HuH-7 (cell line): ENCODE measurements at regions not wholly inside any gene's neighbourhood (a gene's known extent, or its start where the extent isn't known, plus 50 kb on each side); places are given as distances from the start of the nearest gene placed in this dataset.
"Not testable (repeated sequence)": the region's sequence is repeated elsewhere in the genome, so short reads cannot be mapped to it uniquely, and the experiment has no call there.

Experiments
- DNase-seq: peaks from one replicate; pipeline ENCODE4 v3.0.0; 2011; ENCODE audit warnings: low spot score

GRCh38 chr13:110008816-110009215, 222.4 kb upstream of the IRS2 start:
- DNase-seq, result no peak

DNA sequence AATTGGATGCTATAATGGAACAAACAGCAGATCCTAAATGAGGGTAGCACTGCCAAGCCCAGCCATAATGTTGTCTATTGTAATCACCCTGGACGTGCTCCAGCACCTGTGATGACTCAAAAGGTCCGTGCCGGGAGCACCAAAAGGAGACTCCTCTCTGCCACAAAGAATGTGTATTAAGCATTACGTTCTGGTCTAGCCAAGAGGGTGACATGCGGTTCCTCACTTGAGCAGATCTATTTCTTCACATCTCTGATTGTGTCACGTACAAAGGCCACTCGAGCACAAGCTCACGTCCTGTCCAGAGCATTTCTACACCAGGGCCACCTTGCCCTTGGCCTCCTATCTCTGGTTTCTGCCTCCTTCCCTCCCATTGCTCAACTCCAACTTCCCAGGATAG, 219.9 kb upstream of the IRS2 start:
- DNase-seq, result no peak

DNA sequence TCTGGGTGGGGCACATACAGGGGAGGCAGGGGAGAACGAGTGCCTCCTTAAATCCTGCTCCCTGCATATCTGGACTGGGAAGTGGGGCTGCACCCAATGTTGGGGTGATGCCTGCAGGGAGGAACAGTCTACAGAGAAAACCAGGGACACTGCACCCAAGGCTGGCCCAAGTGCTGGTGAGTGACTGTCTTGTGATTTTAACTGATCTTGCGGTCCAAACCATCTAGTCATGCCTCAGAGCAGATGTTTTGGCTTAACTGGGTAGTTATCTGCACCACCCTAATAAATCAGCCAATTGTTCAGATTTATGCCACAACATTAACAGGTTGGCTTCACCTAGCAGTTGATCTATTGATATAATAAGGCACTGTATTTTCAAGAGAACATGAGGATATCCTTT, 219.2 kb upstream of the IRS2 start:
- DNase-seq, result no peak

- no peak for DNase-seq
These were observed 218.4 kb upstream of the IRS2 start for GRCh38 chr13:110004814-110005213.

GRCh38 chr13:110001670-110002275, 215.4 kb upstream of the IRS2 start:
- DNase-seq, result no peak

DNA sequence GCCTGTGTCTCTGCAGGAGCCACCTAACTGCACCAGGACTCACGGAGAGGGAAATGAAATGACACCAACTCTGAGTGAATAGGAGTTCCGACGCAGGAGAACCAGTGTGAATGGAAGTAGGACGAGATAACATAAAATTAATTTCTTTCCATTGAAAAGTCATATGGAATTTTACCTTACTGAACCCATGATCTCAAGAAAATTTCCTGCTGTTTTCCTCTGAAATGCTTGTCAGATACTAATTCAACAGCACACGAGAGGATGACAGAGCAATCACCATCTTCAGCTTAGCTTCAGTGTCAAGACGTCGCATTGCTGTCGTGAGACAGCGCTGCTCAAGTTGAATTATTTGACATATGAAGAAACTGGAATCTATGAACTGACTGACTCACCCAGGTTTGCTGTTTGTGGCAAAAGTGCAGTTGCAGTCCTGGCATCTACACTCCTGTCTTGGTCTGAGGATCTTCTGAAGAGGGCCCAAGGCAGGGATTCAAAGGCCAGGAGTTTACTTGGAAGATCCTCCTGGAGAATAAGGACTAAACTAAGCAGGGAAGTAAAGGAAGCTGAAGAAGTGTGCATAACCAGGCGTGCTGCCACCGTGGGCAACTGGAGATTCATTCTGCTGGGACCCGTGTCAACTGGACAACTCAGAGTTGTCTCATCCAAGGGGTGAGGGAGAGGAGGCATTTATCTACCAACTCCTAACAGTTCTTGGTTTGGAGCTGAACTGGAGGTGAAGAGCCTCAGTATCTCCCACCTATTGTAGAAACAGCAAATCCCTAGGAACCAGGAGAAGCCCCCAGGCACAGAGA, 214.4 kb upstream of the IRS2 start:
- no peak for DNase-seq

DNA sequence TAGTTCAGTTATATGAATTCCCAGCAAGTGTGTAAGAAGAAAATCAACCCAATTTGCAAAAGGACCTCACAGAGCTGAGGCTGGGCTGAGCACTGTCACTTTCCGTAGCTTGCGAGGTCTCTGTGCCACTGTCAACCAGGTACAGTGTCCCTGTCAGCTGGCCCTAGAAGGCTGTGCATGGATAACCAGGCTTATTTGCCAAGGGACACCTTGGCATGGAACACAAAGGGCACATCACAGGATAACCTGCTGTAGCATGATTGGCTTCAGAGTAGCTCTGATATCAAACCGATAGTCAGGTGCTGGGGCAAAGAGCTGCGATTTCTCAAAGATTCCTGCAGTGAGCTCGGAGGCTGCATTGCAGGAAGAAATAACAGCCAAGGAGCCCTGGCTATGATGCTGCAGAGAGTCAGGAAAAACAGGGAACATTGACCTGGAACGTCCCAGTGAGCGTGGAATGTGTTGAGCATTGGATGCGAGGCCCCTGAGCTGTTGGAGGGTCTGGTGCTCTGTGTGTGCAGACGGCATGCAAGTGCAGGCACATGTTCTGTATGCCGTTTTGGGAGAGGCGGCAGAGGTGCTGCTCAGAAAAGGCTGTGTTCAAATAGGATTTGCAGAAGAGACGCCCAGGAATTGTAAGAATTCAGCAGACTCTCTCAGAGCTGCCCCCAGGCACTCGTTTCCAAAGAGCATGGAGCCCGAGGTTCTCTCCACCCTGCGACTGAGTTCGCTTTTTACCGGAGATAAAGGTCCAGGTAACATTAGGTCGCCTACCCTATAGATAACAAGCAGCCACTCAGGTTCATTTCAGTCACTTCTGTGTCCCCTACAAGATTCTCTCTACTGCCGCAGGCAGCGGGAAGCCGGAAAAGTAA, 213.5 kb upstream of the IRS2 start:
- no peak for DNase-seq

DNA sequence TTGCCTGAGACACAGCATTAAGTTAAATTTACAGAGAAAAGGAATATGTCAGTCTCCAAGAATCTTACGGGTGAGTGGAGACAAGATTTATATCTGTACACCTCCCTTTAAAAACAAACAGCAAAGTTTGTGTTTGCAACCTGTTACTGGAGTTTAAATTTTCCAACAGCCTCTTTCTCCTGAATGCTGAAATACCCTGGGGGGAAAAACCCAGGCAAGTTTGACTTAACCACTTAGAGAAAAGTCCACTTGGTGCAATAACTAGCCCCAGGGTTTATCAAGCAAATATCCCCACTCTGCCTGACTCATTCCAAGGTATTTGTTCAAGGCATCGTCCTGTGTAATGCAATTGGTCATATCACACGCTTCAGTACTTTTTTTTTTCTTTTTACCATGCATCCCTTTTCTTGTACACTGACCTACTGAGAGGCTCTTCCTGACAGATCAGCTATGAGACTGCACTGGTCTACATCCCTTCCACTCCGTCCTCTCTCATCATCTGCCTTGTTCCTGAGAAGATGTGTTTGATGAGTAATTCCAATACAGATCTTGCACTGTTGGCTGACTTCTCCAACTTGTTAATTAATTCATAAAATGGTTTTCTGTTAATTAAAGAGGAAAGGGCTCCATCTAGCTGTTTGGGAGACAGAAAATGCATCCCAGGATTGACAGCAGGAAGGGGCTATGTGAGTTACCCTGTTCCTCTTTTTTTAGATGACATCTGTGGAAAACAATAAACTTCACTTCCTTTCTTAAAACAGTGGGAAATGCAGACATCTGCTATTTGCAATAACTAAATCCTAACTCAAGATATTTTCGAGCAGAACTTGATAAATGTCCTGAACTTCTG, 212.5 kb upstream of the IRS2 start:
- no peak for DNase-seq

DNA sequence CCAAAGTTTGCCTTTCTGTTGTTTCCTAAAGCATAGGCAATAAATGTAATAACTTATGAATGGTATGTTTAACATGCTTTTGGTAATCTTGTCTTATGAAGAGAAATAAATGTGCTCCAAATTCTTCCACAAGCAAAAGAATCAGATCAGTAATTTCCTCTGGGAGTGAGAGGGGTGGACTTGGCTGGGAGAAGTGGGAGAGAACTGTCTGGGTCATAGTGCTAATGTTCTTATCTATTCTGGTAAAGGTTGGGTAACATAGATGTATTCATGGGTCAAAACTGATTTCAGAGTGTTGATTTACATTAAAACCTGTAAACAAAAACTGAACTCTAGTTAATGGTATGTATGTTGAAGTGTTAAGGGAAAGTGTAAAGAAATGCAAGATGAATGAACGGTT, 211.7 kb upstream of the IRS2 start:
- no peak for DNase-seq

GRCh38 chr13:109997056-109997595, 210.7 kb upstream of the IRS2 start:
- DNase-seq, result not testable (repeated sequence)

GRCh38 chr13:109996404-109996960, 210.1 kb upstream of the IRS2 start:
- no peak for DNase-seq

GRCh38 chr13:109995578-109995977, 209.2 kb upstream of the IRS2 start:
- no peak for DNase-seq

DNA sequence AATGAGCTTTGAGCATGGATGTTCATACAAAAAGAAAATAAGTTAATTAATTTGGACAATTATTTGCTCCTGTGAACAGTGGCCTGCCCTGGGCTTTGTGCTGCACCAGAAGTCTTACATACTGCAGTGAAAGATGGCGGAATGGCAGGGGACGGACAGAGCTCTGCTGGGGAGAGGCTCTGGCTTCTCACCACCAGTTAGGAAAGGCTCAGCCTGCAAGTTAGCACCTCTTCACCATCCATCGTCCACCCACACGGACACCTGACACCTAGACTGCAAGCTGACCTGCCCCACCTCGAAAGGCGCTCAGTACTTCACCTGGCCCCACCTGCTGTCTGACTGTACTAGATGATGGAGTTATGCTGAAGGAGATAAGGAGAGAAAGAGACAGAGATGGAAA, 203.9 kb upstream of the IRS2 start:
- no peak for DNase-seq

DNA sequence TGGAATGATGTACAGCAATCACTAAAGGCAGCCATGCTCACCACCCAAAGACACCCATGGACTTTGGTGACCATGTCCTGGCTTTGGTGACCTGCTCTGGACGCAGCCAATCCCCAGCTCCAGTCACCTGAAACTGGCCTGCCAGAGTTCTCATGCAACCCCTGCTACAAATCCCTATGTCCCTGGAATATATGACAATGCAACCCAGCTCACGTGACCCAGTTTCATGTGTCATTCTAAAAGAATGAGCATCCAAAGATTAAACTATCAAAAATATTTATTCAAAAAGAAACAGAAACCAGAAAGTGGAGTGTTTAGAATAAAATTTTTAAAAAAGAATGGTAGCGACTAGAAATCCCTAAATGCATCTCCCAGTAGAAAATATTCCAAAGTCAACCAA, 203.3 kb upstream of the IRS2 start:
- no peak for DNase-seq

DNA sequence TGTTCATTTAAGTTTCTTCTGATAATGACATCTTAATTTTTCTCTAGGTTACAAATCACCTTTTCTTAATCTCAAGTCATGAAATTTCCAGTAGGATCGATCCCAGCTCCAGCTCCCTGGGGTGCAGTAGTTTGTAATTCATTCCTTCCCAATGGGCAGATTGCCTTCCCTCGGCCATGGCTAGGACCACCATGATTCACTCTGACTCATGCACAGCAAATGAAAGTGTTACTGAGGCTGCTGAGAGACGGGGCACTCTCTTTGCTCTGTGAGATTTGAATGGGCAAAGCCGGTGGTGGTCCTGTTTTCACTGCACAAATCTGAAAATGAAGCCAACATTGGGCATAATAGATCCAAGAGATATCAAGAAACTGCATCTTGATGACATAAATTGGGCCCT, 202.8 kb upstream of the IRS2 start:
- no peak for DNase-seq

- no peak for DNase-seq
These were observed 200.5 kb upstream of the IRS2 start for GRCh38 chr13:109986851-109987250.

DNA sequence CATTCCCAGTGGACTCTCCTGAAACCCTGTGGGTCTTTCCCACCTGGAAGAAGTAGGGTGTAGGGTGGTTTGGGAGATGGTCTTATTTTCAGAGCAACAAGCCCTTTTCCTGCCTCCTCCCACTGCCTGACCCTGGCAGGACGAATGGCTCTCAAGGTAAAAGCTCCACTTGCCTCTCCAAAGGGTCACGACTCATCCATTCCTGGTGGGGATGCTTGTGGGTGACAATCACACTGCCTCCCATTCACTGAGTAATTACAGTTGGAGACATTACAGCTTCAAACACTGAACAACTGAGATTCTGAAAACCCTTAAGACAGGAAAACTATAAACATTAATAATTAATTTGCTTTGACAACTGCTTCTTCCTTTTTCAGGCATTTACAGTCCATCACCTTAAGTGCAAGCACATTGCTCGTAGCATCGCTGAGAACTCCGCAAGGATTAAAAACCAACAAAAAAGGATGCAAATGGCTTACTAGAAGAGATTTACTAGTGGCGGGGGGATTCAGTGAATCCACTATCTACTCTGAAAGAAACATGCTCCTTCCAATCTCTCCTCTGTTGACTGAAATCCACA, 199.6 kb upstream of the IRS2 start:
- DNase-seq, result no peak

DNA sequence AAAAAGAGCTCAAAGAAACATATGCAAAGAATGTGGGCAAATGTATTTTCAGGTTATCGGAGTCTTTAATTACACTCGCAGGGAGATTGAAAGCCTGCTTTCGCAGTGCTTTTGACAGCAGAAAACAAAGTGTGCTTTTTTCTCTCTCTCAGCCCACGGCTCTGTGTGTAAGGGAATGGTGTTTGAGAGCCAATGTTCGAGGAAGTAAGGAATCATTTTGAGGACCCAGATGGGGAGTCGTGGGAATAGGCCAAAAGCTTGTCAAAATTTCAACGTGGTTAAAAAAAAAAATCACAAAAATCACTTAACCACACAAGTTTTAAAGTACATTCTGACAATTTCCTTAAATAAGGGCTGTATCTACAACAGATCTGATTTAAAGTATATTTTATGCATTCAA, 197.1 kb upstream of the IRS2 start:
- DNase-seq, result no peak

GRCh38 chr13:109981000-109981399, 194.6 kb upstream of the IRS2 start:
- no peak for DNase-seq

DNA sequence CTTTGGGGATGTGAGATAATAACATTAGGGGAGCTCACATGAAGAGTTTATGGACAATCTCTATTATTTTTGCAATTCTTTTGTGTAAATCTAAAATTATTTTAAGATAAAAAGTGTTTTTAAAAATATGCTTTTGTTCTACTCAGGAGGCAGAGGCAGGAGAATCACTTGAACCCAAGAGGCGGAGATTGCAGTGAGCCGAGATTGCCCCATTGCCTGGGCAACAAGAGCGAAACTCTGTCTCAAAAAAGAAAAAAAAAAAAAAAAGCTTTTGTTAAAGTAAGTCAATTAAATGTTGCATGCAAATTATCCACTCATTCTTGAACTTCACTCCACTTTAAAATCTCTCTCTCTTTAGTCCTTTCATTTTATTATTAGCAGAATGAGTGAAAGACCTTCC, 193.3 kb upstream of the IRS2 start:
- DNase-seq, result not testable (repeated sequence)

DNA sequence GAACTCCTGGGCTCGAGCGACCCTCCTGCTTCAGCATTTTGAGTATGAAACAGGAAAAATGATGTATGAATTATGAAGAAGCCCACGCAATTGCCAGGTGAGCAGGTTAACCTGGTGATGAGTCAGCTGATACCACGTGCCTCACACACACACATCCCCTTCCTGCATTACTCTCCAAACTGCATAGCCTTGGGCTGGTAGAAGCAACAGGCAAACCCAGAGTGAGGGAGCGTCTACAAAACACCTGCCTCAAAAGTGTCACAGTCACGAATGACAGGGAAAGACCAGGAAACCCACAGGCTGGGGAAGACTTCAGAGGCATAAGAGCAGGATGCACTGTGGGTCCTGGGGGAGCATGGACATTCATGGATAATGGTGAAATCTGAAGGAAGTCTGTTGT, 192.8 kb upstream of the IRS2 start:
- DNase-seq, result no peak
